Inferior parietal cortex (tissue), 1 donor: ENCODE measurements at regions not wholly inside any gene's neighbourhood (a gene's known extent, or its start where the extent isn't known, plus 50 kb on each side); places are given as distances from the start of the nearest gene placed in this dataset.
"Not testable (repeated sequence)": the region's sequence is repeated elsewhere in the genome, so short reads cannot be mapped to it uniquely, and the experiment has no call there.

Experiments used
- DNase-seq: peaks from one replicate; pipeline ENCODE4 v3.0.0-alpha.2; 2016; ENCODE audit errors: extremely low spot score

DNA sequence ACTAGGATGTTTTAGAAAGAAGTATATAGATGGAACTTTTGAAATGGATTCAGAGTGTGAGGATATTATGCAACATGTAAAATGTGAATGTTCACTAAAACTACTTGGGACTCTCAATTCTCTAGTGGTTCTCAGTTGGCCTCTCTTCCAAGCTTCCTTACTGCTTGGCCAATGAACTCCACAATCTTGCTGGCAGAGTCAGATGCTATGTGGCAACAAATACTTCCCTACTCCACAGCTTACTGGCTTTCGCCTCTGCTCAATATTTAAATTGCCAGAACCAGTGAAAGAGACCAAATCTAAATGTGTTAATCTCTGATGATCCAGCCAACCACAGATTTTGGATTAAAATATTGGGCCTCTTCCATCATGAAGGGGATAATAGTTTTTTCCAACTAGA lies 138.4 kb downstream of the HTR1B start:
- no peak for DNase-seq

DNA sequence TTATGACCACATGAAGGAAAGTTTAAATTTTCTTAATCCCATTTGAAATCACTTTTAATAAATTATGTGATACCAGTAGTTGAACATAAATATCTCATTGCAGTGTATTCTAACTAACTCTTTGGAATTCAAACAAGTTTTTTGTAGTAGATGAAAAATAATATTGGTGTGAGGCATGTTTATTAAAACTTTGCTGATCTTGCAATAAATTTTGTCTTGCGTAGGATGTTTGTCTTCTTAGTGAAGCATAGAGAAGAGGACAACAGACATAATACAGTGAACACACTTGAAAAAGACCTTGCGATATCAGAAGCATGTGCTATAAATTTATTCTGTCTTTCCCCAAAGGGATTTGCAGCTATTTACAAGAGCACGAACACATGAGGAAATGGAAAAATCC lies 140.7 kb downstream of the HTR1B start:
- no peak for DNase-seq

GRCh38 chr6:77318256-77318655 lies 145.0 kb downstream of the HTR1B start:
- DNase-seq, result no peak

DNA sequence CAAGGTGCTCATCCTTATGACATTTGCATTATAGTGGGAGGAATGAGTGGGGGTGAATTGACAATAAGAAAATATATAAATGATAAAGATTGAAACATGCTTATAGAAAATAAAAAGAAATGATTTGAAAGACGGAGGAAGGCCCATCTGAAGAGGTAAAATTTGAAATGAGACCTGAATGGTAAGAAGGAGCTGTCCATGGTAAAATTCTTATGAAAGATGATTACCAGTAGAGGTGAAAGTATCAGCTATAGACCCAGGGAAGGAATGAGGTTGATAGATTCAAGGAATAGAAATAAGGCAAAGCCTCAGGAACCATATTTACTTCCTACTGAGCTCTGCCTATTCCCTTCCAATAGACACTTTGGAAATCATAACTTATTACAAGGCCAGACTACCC lies 149.7 kb downstream of the HTR1B start:
- DNase-seq, result no peak

- no peak for DNase-seq
Measured at GRCh38 chr6:77299931-77300330, 163.4 kb downstream of the HTR1B start.

- no peak for DNase-seq
Measured at GRCh38 chr6:77298283-77298682, 165.0 kb downstream of the HTR1B start.

DNA sequence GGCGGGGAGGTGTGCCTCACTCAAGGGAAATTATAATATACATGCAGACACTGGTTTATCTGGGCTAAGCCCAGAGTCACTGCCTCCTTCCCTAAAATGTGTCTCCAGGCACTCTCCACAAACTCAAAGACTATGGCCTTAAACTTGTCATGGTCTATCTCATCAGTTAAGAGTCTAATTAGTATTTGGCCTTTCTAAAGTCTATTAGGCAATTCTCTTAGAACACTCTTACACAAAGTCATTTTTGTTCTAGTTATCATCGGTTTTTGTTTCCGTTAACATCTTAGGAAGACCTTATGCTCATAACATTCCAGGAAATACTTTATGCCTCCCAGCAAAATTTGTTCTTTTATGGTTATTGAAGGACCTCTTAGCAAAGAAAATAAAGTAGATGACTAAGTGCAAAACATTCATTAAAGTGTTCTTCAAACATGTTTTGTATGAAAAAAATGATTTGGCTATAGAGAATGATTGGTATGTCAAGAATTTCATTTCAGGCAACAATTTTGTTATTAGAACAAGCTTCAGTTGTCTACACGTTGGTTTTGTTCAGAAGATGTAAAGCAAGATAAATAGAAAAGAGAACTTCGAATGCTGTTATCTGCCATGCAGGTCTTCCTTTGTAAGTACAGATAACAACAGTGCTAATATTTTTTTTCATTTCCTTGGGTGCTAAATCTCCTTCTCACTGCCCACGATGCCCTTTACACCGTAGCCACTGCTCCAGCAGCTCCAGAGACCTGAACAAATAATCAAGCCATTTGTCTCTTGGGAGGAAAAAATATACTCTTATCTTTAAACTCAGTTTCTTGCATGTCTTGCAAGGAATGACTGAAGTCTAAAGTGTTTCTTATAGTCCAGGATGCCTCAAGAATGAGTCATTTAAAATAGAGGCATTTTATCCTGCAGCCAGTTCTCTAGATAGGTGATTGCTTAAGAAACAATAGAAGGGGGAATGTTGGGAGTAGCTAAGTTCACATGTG lies 170.4 kb downstream of the HTR1B start:
- DNase-seq, result no peak

GRCh38 chr6:77290798-77291197 lies 172.5 kb downstream of the HTR1B start:
- DNase-seq, result no peak

- no peak for DNase-seq
Measured at GRCh38 chr6:77286541-77286940, 176.8 kb downstream of the HTR1B start.

DNA sequence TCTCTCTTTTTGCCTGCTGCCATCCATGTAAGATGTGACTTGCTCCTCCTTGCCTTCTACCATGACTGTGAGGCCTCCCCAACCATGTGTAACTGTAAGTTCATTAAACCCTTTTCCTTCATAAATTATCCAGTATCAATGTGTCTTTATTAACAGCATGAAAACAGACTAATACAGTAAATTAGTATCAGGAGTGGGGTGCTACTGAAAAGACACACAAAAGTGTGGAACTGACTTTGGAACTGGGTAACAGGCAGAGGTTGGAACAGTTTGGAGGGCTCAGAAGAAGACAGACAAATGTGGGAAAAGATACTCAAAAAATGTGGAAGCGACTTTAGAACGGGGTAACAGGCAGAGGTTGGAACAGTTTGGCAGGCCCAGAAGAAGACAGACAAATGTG lies 189.4 kb downstream of the HTR1B start:
- DNase-seq, result no peak

GRCh38 chr6:77264970-77265369 lies 198.3 kb downstream of the HTR1B start:
- DNase-seq, result no peak

DNA sequence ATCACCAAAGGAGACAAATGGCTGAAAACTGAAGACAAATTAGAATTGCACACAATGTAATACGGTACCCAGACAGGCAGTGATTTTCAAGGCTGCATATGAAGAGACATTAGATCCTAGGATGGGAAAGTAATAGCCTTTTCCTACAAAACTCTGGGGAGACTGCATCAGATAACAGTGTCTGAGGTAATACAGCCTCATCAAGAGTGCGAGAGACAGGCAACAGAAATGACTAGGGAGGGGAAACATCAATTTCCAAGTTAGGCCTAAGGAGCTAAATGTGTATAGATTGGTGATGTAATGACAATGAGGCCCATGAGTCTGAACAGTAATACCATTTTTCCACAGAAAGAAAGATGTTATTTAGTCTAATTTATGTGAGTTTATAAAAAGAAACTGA lies 200.3 kb downstream of the HTR1B start:
- DNase-seq, result no peak

DNA sequence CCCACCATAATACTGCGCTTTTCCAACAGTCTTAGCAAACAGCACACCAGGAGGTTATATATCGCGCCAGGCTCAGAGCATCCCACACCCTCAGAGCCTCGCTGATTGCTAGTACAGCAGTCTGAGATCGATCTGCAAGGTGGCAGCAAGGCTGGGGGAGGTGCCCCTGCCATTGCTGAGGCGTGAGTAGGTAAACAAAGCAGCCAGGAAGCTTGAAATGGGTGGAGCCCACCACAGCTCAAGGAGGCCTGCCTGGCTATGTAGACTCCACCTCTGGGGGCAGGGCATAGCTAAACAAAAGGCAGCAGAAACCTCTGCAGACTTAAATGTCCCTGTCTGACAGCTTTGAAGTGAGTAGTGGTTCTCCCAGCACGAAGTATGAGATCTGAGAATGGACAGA lies 211.5 kb downstream of the HTR1B start:
- DNase-seq, result not testable (repeated sequence)

DNA sequence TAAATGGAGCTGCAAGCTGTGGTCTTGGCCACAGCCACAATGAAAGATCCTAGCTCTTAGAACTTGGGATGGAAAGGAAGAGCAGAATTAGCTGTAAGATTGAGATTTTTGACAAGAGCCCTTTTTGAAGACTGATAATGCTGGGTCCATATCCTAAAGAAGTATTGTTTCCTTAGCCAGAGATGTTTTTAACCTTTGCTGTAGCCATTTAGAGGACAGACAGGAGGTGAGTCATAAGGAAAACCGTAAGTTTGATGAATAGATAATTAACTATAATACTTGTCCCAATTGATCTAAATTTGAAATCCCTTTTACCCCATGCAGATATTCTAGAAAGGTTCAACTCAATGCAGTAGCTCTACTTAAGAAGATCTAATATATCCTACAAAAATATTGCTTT lies 213.7 kb downstream of the HTR1B start:
- no peak for DNase-seq

- DNase-seq, result no peak
Measured at GRCh38 chr6:77245026-77245425, 218.3 kb downstream of the HTR1B start.

DNA sequence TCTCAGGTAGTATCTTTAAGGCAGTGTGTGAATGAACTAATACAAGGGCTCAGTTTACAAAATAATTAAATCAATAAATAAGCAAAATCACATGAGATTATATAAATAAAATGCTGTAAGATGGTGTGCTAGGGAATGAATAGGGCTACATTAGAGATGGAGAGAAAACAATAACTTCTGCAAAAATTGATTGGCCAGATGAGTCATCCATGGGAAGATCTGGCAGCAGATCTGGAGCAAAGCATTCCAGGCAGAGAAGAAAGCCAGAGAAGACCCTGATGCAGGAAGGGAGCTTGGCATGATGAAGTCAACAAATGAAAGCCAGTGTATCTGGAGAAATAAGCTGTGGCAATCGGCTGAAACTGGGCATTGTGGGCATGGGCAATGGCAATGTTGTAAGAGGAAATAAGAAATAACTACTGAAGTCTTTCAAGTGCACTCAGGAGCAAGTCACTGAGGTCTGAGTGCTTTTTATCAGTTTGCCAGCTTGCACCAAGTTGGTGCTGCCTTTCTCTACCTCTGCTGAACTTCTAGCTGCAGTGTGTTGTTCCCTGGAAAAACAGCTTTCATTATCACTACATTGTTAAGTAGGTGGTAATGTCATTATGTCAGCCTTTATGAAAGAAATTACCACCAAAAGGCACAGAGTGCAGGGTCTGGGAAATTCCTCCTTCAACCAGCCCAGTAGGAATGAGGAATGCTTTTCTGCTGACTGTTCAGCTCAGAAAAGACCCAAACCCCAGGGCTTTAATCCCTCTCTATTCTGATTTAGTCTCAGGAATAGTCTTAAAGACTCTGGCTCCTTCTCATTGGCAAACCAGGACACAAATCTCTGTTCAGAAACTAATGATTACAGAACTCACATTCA lies 231.6 kb downstream of the HTR1B start:
- no peak for DNase-seq

DNA sequence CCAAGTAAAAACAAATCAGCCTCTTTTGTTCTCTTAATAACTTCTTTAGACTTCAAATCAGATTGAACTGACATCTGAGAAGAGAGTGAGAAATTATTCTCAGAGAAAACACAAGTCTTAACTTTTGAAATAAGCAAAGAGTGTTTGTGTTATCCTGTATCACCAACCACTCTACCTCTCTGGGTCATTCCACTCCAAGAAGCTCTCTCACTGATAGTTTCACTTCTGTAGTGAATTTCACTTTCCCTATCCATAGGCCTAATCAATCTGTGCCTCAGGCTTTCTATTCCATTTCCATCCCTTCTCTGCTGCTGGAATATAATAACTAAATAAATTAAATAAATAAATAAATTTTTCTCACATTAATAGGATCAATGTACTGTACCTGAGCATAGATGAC lies 235.0 kb downstream of the HTR1B start:
- DNase-seq, result no peak

DNA sequence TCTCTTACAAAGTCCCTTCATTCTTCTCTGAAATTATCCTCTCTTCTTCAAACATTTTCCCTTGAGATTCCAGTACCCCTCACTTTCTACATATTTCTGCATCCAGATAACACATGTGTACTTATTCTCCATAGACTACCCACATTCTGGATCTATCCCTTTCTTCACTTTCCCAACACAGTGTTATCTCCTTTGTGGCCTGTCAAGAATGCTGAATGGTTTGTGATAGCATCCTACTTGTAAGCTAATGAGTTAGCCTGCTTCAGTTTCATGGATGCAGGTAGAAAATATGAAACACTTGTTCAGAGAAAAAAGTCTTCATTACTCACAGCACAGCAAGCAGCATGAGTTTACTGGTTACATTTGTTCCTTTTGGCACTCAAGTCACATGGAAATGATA lies 245.4 kb downstream of the HTR1B start:
- DNase-seq, result no peak

DNA sequence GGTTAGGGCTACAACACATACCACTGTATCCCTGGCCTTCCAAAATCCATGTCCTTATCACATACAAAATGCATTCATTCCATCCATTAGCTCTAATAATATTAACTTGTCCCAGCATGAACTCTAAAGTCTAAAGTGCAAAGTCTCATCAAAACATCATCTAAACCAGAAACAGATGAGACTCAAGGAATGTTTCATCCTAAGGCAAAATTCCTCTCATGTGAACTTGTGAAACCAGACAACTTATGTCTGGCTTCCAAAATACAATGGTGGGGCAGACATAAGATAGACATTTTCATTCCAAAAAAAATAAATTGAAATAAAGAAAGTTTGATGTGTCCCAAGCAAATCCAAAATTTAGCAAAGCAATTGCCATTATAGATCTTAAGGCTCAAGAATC lies 257.4 kb downstream of the HTR1B start:
- DNase-seq, result no peak

- DNase-seq, result no peak
Measured at GRCh38 chr6:77204555-77204954, 258.7 kb downstream of the HTR1B start.

DNA sequence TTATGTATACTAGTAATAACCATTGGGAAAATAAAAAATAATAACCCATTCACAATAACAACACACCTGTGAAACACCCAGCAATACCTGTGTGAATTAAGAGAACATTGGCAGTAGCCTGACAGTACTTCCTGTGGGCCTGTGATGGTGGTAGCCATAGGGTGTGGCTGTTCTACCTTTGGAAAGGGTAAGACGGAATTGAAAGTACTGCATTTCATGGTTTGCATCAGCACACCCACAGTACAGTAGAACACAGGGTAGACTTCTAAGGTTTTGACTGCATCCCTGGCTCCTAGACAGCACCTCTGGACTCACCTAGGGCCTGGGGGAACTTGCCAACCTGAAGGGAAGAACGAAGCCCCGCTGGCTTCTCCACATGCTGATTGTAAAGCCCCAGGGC lies 279.8 kb downstream of the HTR1B start:
- DNase-seq, result no peak

GRCh38 chr6:77181749-77182148 lies 281.5 kb downstream of the HTR1B start:
- no peak for DNase-seq

GRCh38 chr6:77180326-77180725 lies 283.0 kb downstream of the HTR1B start:
- DNase-seq, result no peak
